PC-9 (cell line): ENCODE measurements at regions not wholly inside any gene's neighbourhood (a gene's known extent, or its start where the extent isn't known, plus 50 kb on each side); places are given as distances from the start of the nearest gene placed in this dataset.

Source experiments
- EZH2 ChIP-seq: fragments of 200-600 bp; sonication (generic); IDR thresholded peaks from 2 replicates; pipeline ENCODE4 v1.8.0; 2017; ENCODE audit warnings: antibody characterized with exemption, low read depth
- TF ChIP-seq, protein P1 (sequence below): fragments of 200-600 bp; sonication (generic); conservative IDR thresholded peaks from 2 replicates; pipeline ENCODE4 v1.6.1; 2017; ENCODE audit warnings: mixed run types, antibody characterized with exemption, mild to moderate bottlenecking, moderate library complexity

- TF ChIP-seq, protein P1, sequence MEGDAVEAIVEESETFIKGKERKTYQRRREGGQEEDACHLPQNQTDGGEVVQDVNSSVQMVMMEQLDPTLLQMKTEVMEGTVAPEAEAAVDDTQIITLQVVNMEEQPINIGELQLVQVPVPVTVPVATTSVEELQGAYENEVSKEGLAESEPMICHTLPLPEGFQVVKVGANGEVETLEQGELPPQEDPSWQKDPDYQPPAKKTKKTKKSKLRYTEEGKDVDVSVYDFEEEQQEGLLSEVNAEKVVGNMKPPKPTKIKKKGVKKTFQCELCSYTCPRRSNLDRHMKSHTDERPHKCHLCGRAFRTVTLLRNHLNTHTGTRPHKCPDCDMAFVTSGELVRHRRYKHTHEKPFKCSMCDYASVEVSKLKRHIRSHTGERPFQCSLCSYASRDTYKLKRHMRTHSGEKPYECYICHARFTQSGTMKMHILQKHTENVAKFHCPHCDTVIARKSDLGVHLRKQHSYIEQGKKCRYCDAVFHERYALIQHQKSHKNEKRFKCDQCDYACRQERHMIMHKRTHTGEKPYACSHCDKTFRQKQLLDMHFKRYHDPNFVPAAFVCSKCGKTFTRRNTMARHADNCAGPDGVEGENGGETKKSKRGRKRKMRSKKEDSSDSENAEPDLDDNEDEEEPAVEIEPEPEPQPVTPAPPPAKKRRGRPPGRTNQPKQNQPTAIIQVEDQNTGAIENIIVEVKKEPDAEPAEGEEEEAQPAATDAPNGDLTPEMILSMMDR = no peak
- TF ChIP-seq EZH2 = no peak
Measured at GRCh38 chr4:160082432-160083207, 979.7 kb downstream of the RAPGEF2 start.
